Ovary (tissue), 7 donors: ENCODE measurements at regions not wholly inside any gene's neighbourhood (a gene's known extent, or its start where the extent isn't known, plus 50 kb on each side); places are given as distances from the start of the nearest gene placed in this dataset.

ENCODE experiments used
- DNase-seq, 5 donors: peaks; one replicate each; pipeline ENCODE4 v3.0.0-alpha.2; 2019 to 2020
- H3K27ac ChIP-seq, 2 donors: fragments of 200-600 bp; one replicate each; pipeline versions ENCODE4 v1.5.1 to v1.8.0; 2019 to 2022
- H3K27me3 ChIP-seq: fragments of 200-600 bp; one replicate; pipeline ENCODE4 v1.8.0; 2022
- H3K36me3 ChIP-seq: fragments of 200-600 bp; sonication (generic); one replicate; pipeline ENCODE4 v1.5.1; 2019
- H3K4me1 ChIP-seq: one replicate; pipeline ENCODE4 v1.8.1; 2013; ENCODE audit warnings: mild to moderate bottlenecking, moderate library complexity; ENCODE audit not compliant: insufficient read depth
- H3K4me3 ChIP-seq: fragments of 200-600 bp; sonication (generic); one replicate; pipeline ENCODE4 v1.5.1; 2017
- H3K9me3 ChIP-seq, 2 donors: fragments of 200-600 bp in 1 of 2; sonication (generic) in 1 of 2; one replicate each; pipeline versions ENCODE4 v1.5.1 to v1.8.1; 2013 to 2019; ENCODE audit warnings: mild to moderate bottlenecking in 1 of 2, moderate library complexity in 1 of 2
- CTCF ChIP-seq, 3 donors: fragments of 450-650 bp in 2 of 3; fragments of 200-600 bp in 1 of 3; IDR thresholded peaks; one replicate each; pipeline versions ENCODE4 v1.5.1 to v1.8.0; 2016 to 2022; ENCODE audit warnings: antibody characterized with exemption in 3 of 3, mild to moderate bottlenecking in 1 of 3
- EP300 ChIP-seq: sonication (generic); formaldehyde crosslinking; IDR thresholded peaks from one replicate; pipeline ENCODE4 v1.6.1; 2017; ENCODE audit warnings: antibody characterized with exemption
- POLR2A ChIP-seq: fragments of 450-650 bp; IDR thresholded peaks from one replicate; pipeline ENCODE4 v1.6.1; 2017; ENCODE audit warnings: antibody characterized with exemption, mild to moderate bottlenecking, moderate library complexity
- WGBS, 3 donors: extraction: QIAGEN DNeasy Blood & Tissue Kit in 1 of 3; methylation state at CpG; one replicate each; pipeline versions ENCODE4 v1.1.5 to v1.1.7; 2013 to 2017; 5-methylcytosine and 5-hydroxymethylcytosine counted together
- intact Hi-C, 4 donors: fragments of 100-400 bp; cut with DNase I; formaldehyde crosslinking; loops; one replicate each; pipeline versions ENCODE4 v1.11.0 to v1.15.1; 2022 to 2023
- donor health status: DM: no; HTN: no; CAD: no; lungs with moderate emphysema.
- donor health status: DM: no; HTN: no; CAD: no.
- donor health status: Bipolar disorder and iron deficiency.
- donor health status: DM: no; HTN: no; CAD: no.
- donor health status: DM: yes; HTN: yes; CAD: no.

GRCh38 chr1:113320272-113320671 is 70.0 kb upstream of the MAGI3 start:
- intact Hi-C loops: no loop called here
- Histone ChIP-seq H3K4me1 (no peaks in the 10 kb centered on the region), H3K4me3 (no peak overlapping the region), H3K36me3 (no peaks in the 10 kb centered on the region), H3K27ac (no peak overlapping the region), H3K9me3 (no peaks in the 10 kb centered on the region), H3K27me3 (no peaks in the 10 kb centered on the region)
- TF ChIP-seq CTCF (IDR thresholded peaks at IDR 0.05) (no peak), EP300 (no peak), POLR2A (no peak)
- DNase-seq: no peak

GRCh38 chr1:113320972-113321680 is 69.2 kb upstream of the MAGI3 start:
- DNase-seq: no peak
- no peak overlapping the region for H3K4me3 ChIP-seq
- no peaks in the 10 kb centered on the region for H3K9me3 ChIP-seq
- H3K36me3 ChIP-seq: no peaks in the 10 kb centered on the region
- H3K4me1 ChIP-seq: no peaks in the 10 kb centered on the region
- TF ChIP-seq CTCF (IDR thresholded peaks at IDR 0.05) (no peak), POLR2A (no peak), EP300 (no peak)
- 12 to 48% (median 45%) methylated on average over 3 of the region's 3 CpGs for WGBS, 3 donors
- intact Hi-C loops: no loop called here
- H3K27ac ChIP-seq: no peak overlapping the region
- H3K27me3 ChIP-seq: no peaks in the 10 kb centered on the region

GRCh38 chr1:113321771-113322387 is 68.4 kb upstream of the MAGI3 start:
- Histone ChIP-seq H3K27me3 (no peaks in the 10 kb centered on the region), H3K27ac (no peak overlapping the region), H3K4me3 (no peak overlapping the region), H3K36me3 (no peaks in the 10 kb centered on the region), H3K4me1 (no peaks in the 10 kb centered on the region), H3K9me3 (no peaks in the 10 kb centered on the region)
- TF ChIP-seq POLR2A (no peak), CTCF (IDR thresholded peaks at IDR 0.05) (no peak), EP300 (no peak)
- DNase-seq: no peak
- WGBS, 3 donors: 77 to 83% (median 79%) methylated on average over 3 of the region's 3 CpGs
- intact Hi-C loops: no loop called here

DNA sequence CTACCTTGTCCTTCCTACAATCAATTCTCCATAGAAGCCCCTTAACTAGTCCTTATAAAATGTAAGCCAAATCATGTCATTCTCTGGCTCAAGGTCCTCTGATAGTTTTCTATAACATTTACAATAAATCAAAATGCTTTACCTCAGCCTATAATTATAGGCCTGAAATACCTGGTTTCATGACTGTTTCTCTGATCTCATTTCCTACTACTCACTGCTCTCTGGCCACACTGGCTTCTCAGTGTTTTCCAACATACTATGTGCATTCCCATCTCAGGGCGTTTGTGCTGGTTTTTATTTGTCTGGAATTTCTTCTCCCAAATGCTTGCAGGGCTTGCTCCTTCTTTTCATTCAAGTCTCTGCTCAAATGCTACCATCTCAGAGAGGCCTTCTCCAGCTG is 67.9 kb upstream of the MAGI3 start:
- 75 to 82% (median 75%) methylated on average over 1 of the region's 1 CpG for WGBS, 3 donors
- H3K9me3 ChIP-seq: no peaks in the 10 kb centered on the region
- H3K4me3 ChIP-seq: no peak overlapping the region
- no peak overlapping the region for H3K27ac ChIP-seq
- intact Hi-C loops: no loop called here
- no peaks in the 10 kb centered on the region for H3K27me3 ChIP-seq
- DNase-seq: no peak
- H3K36me3 ChIP-seq: no peaks in the 10 kb centered on the region
- no peaks in the 10 kb centered on the region for H3K4me1 ChIP-seq
- TF ChIP-seq POLR2A: no peak
- TF ChIP-seq CTCF (IDR thresholded peaks at IDR 0.05): no peak
